ENCODE measurements at regions not wholly inside any gene's neighbourhood (a gene's known extent, or its start where the extent isn't known, plus 50 kb on each side); places are given as distances from the start of the nearest gene placed in this dataset.
A peak's percentile ranks its signal among the peaks of the same experiment; 100 is the strongest.

GRCh38 chr9:95620722-95621121 lies 104.0 kb upstream of the PTCH1 start:
- no peak for DNase-seq (ENCODE audit: low read depth)

DNA sequence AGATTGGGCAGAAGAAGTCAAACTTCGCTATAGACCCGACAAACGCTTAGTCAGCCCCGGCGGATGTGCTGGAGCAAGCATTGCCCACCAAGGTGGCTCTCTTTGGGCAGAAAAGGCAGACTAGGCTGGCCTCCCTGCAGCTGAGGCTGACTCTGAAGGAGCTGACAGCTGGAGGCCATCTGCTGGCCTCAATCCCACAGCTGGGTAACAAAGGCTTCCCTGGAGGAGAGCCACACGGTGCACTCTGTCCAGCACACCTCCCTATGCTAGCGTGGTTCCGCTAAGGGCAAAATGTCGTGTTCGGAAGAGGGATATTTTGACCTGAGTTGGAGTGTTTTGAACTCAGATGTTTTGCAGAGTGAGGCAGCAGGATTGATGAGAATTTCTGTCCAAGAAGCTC lies 103.5 kb upstream of the PTCH1 start:
- no peak for DNase-seq (ENCODE audit: low read depth)

DNA sequence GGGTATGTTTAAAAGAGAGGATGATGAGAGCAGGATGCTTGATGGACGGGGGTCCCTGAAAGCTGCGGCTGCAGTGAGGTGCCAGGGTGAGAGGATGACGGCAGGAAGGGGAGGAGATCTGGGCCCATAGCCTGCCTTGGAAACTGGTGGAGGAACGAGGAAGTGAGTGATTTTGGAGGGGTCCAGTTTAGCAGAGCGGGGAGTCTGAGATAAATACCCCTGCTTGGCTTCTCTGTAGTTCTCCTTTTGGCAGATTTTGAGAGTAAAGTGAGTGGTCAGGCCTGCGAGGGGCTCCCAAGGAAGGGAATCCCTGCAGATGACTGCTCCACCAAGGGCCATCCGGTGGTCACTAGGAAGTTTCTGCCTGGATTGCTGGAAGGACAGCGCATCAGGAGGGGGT lies 98.5 kb upstream of the PTCH1 start:
- no peak for DNase-seq (ENCODE audit: low read depth)

GRCh38 chr9:95613670-95614069 lies 96.9 kb upstream of the PTCH1 start:
- no peak for DNase-seq (ENCODE audit: low read depth)

DNA sequence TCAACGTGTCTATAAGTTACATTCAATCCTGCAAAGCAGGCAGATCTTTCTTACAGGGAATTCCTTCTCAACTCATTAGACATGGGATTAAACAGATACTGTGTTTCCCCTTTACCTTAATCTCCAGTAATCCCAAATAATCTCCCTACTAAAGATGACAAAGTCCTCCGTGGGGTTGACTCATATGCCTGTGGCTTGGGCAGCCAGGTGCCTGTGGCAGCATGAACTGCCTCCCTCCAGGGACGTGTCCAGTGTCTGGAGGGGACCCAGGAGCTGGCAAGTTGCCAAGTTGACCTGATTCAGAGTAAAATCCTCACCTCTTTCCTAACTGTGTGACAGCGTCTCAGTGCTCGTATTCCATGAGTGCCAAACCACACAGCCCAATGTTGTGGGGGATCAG lies 94.6 kb upstream of the PTCH1 start:
- DNase-seq (ENCODE audit: low read depth), result no peak

- DNase-seq (ENCODE audit: low read depth), result no peak
Observed at GRCh38 chr9:95610006-95610785, 93.4 kb upstream of the PTCH1 start.

DNA sequence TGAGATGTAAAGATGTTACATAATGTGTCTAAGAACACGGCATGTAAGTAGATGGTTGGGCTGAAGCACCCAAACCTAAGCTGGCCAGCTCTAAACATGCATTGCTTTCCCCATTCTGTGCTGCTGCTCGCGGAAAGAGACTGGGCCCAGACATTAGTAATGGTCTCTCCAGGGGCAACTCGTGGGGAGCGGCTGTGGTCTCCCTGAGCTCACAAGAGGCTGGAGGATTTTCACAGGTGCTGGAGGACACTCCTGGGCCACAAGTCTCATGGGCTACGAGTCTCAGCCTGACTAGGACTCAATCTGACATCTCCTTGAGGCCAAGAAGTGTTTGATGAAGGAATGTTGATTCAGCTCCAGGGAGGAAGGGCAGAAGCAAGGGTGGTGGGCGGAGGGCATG lies 92.7 kb upstream of the PTCH1 start:
- DNase-seq (ENCODE audit: low read depth), result no peak

DNA sequence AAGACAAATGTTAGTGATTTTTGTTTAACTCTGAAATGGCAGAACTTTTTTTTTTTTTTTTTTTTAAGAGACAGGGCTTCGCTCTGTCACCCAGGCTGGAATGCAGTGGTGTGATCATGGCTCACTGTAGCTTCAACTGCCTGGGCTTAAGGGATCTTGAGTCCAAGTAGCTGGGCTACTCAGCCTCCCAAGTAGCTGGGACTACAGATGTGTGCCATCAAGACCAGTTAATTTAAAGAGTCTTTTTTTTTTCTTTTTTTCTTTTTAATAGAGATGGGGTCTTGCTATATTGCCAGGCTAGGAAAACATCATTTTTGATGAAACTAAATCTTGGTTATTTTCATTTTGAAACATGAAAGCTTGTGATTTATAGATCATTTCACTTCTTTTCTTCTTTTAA lies 91.6 kb upstream of the PTCH1 start:
- no peak for DNase-seq (ENCODE audit: low read depth)

- no peak for DNase-seq (ENCODE audit: low read depth)
Observed at GRCh38 chr9:95607507-95607906, 90.7 kb upstream of the PTCH1 start.

DNA sequence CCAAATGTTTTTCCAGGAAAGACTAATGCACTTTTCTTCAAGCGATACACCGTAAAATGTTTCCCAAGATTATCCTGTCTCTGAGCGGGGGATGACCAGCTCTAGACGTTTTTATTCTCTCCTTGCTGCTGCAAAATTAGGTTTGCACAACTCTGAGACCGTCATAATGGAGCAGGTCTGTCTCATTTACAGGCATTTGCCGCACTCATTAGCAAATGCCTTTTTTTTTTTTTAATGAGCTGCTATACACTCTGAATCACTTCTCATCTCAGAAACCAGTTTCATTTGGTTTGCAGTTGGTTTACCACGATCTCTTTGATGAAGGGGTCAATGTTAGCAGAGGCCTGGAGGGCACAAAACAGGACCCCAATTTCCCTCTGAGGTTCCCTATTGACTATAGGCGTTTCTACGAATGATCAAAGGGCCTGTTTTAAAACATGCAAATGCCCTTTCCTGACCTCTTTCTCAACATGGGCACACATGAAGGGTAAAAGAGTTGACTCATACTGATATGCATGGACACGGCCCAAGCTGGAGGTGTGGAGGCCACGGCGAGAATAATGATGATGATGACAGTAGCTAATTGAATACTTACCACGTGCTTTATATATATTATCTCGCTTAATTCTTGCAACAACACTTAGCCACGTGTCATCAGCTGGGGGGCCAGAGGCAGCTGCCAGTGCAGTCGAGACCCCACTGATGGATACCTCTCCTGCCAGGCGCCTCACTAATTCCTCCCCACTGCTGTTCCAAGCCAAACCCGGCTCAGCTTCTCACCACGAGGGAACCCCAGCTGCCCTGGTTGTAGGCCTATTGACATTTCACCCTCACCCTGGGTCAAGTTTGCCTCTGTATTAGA lies 89.9 kb upstream of the PTCH1 start:
- peak; percentile 64 for DNase-seq (ENCODE audit: low read depth)

GRCh38 chr9:95605816-95606488 lies 89.2 kb upstream of the PTCH1 start:
- DNase-seq (ENCODE audit: low read depth), result peak; percentile 36

GRCh38 chr9:95605101-95605500 lies 88.3 kb upstream of the PTCH1 start:
- DNase-seq (ENCODE audit: low read depth), result no peak

DNA sequence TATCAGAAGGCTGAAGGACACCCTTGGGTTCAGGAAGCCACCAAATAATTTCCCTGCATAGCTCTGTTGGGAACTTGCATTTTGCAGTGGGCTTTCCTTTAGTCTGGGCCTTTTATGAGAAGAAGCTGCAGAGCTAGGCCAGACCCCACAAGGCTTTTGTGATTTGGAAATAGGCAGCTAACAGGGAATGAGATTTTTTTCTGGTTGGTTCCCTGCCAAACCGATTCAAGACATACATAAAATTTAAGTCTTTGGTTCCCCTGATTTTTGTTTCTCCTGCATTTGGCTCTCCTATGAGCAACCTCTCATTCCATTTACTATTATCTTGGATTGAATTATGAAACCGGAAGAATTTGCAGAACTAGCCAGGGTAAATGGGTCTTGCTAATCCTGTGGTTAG lies 81.5 kb upstream of the PTCH1 start:
- no peak for DNase-seq (ENCODE audit: low read depth)

- no peak for DNase-seq (ENCODE audit: low read depth)
Observed at GRCh38 chr9:95595721-95596295, 79.0 kb upstream of the PTCH1 start.

DNA sequence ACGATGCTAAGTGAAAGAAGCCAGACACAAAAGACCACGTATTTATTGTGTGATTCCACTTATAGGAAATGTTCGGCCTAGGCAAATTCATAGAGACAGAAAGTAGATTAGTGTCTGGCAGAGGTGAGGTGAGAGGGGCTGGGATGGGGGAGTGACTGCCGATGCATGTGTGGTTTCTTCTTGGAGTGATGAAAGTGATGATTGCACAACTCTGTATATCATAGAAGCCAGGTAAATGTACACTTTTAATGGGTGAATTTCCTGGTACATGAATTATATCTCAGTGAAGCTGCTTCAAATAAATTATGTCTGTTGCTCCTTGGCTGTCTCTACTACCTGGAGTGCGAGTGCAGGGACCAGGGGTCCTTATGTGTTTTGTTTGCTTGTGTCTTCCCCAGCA lies 76.2 kb upstream of the PTCH1 start:
- DNase-seq (ENCODE audit: low read depth), result no peak

DNA sequence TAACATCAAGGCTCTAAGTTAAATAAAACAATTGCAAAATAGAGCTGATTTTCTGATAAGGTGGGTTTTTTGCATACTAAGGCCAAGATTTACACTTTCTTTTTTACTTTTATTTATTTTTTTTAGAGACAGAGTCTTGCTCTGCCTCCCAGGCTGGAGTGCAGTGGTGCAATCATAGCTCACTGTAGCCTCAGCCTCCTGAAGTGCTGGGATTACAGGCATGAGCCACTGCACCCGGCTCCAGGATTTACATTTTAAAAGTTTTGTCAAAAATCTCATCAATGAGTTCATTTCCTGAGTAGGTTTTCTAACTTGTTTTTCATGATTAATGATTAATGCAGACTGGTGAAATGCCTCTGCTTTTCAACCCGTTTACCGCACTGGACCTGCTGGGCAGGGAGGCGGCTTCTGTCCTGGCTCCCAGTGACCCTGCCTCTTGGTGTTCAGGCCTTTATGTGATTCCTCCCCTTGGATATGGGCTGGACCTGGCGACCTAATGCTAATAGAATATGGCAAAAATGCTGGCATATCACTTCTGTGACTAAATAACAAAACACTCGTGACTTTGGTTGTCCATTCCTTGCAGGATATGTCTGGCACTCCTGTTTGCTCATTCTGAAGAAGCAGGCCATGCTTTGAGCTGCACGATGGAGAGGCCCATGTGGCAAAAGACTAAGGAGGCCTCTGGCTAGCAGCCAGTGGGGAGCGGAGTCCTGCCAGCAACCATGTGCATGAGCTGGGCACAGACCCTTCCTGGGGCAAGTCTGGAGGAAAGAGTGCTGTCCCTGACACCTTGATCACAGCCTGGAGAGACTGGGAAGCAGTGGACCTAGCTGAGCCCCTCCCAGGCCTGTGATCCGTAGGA lies 72.2 kb upstream of the PTCH1 start:
- DNase-seq (ENCODE audit: low read depth), result peak; percentile 94

DNA sequence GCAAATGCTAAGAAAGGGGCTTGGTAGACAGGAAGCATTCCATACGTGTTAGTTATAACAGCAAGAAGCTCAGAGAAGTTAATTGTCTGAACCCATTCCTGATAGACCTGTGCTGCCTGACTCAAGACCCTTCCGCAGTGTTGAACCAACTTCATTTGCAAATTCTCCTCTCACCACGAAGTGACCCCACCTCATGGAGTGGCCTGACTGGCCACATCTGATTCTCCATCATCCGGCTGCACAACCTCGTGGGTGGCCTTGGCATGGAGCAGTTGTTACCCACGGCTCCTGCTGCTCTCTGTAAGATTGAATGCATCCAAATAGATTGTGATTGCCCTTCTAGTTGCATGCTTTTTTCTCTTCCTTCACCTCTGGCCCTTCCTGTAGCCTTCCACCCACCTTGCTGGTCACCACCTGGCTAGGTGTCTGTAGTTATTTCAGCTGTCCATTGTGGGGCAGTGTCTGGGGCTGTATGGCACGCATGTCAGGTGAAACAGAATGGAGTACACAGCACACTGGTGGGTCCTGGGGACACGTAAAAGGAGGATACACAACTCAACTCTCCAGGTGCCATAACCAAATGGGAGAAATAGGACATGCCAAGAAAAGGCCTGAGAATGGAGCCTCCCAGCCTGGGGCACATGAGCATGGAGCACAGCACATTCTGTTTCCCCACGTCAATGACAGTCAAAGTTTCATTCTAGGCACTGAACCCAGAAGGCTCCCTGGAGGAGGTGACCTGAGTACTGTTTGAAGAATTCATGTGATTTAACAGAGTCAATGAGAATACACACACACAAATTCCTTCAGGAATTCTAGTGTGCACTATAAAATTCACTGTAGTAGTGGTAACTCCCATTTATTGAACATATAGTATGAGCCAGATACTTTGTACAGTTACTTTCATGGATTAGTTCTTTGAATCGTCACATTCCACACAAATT lies 70.5 kb upstream of the PTCH1 start:
- DNase-seq (ENCODE audit: low read depth), result no peak

- DNase-seq (ENCODE audit: low read depth), result peak; percentile 74
Observed at GRCh38 chr9:95586326-95586725, 69.6 kb upstream of the PTCH1 start.

GRCh38 chr9:95585824-95586223 lies 69.1 kb upstream of the PTCH1 start:
- DNase-seq (ENCODE audit: low read depth), result no peak

- DNase-seq (ENCODE audit: low read depth), result no peak
Observed at GRCh38 chr9:95584176-95584575, 67.4 kb upstream of the PTCH1 start.

Measured in renal cortical epithelial cell (primary cell).